Activated naive CD8-positive, alpha-beta T cell treated with anti-CD3 and anti-CD28 coated beads, Interleukin-2, amount 50 U/mL, for 24 hours (primary cell): ENCODE measurements at regions not wholly inside any gene's neighbourhood (a gene's known extent, or its start where the extent isn't known, plus 50 kb on each side); places are given as distances from the start of the nearest gene placed in this dataset.

ENCODE experiments used
- ATAC-seq: fragments of 150-1000 bp; cut with Tn5 transposase; one replicate; pipeline ENCODE4 v1.10.0; 2021
- DNase-seq: peaks from one replicate; pipeline ENCODE4 v3.0.0; 2021
- H3K27ac Mint-ChIP-seq: one replicate; pipeline ENCODE4 v1.8.0; 2021; ENCODE audit warnings: mild to moderate bottlenecking, mixed read lengths
- H3K27me3 Mint-ChIP-seq: one replicate; pipeline ENCODE4 v1.8.0; 2021; ENCODE audit warnings: mixed read lengths
- H3K36me3 Mint-ChIP-seq: one replicate; pipeline ENCODE4 v1.8.0; 2021; ENCODE audit warnings: low read depth, mixed read lengths
- H3K4me1 Mint-ChIP-seq: one replicate; pipeline ENCODE4 v1.8.0; 2021; ENCODE audit warnings: mixed read lengths
- H3K4me3 Mint-ChIP-seq: one replicate; pipeline ENCODE4 v1.8.0; 2021; ENCODE audit warnings: mild to moderate bottlenecking, moderate library complexity, mixed read lengths
- H3K9me3 Mint-ChIP-seq: one replicate; pipeline ENCODE4 v1.8.0; 2021; ENCODE audit warnings: mixed read lengths

- H3K36me3 Mint-ChIP-seq: no peaks in the 10 kb centered on the region
- H3K27ac Mint-ChIP-seq: no peak overlapping the region
- peaks cover 4% of the 10 kb centered on the region for H3K9me3 Mint-ChIP-seq
- DNase-seq (no peak), ATAC-seq (no peak)
- no peaks in the 10 kb centered on the region for H3K27me3 Mint-ChIP-seq
- H3K4me3 Mint-ChIP-seq: no peak overlapping the region
- H3K4me1 Mint-ChIP-seq: peaks cover 2% of the 10 kb centered on the region
Observed at GRCh38 chr19:28289295-28290063, 923.5 kb downstream of the UQCRFS1 start.

GRCh38 chr19:28288572-28289264 is 924.2 kb downstream of the UQCRFS1 start:
- H3K27ac Mint-ChIP-seq: no peak overlapping the region
- H3K4me1 Mint-ChIP-seq: peaks cover 2% of the 10 kb centered on the region
- peaks cover 4% of the 10 kb centered on the region for H3K9me3 Mint-ChIP-seq
- H3K4me3 Mint-ChIP-seq: no peak overlapping the region
- no peak for DNase-seq
- H3K36me3 Mint-ChIP-seq: no peaks in the 10 kb centered on the region
- ATAC-seq: no peak
- H3K27me3 Mint-ChIP-seq: no peaks in the 10 kb centered on the region

GRCh38 chr19:28285917-28286316 is 927.0 kb downstream of the UQCRFS1 start:
- Mint-ChIP-seq H3K4me1 (peaks cover 2% of the 10 kb centered on the region), H3K27me3 (peaks cover 7% of the 10 kb centered on the region), H3K4me3 (no peak overlapping the region), H3K9me3 (peaks cover 4% of the 10 kb centered on the region), H3K36me3 (no peaks in the 10 kb centered on the region), H3K27ac (no peak overlapping the region)
- ATAC-seq: no peak
- no peak for DNase-seq

- H3K27ac Mint-ChIP-seq: no peak overlapping the region
- peaks cover 2% of the 10 kb centered on the region for H3K4me1 Mint-ChIP-seq
- H3K9me3 Mint-ChIP-seq: peaks cover 4% of the 10 kb centered on the region
- no peak for ATAC-seq
- H3K27me3 Mint-ChIP-seq: peaks cover 7% of the 10 kb centered on the region
- no peak overlapping the region for H3K4me3 Mint-ChIP-seq
- no peak for DNase-seq
- H3K36me3 Mint-ChIP-seq: no peaks in the 10 kb centered on the region
Observed at GRCh38 chr19:28285078-28285477, 927.9 kb downstream of the UQCRFS1 start.

GRCh38 chr19:28284389-28284788 is 928.6 kb downstream of the UQCRFS1 start:
- peaks cover 2% of the 10 kb centered on the region for H3K4me1 Mint-ChIP-seq
- H3K36me3 Mint-ChIP-seq: no peaks in the 10 kb centered on the region
- H3K27ac Mint-ChIP-seq: no peak overlapping the region
- DNase-seq (no peak), ATAC-seq (no peak)
- peaks cover 6% of the 10 kb centered on the region for H3K9me3 Mint-ChIP-seq
- no peak overlapping the region for H3K4me3 Mint-ChIP-seq
- H3K27me3 Mint-ChIP-seq: peaks cover 7% of the 10 kb centered on the region

- ATAC-seq (no peak), DNase-seq (no peak)
- Mint-ChIP-seq H3K4me3 (no peak overlapping the region), H3K9me3 (peaks cover 9% of the 10 kb centered on the region), H3K27me3 (peaks cover 7% of the 10 kb centered on the region), H3K4me1 (peaks cover 2% of the 10 kb centered on the region), H3K27ac (no peak overlapping the region), H3K36me3 (no peaks in the 10 kb centered on the region)
Observed at GRCh38 chr19:28283592-28283991, 929.4 kb downstream of the UQCRFS1 start.

- no peak for DNase-seq
- Mint-ChIP-seq H3K36me3 (no peaks in the 10 kb centered on the region), H3K27me3 (peaks cover 7% of the 10 kb centered on the region), H3K4me1 (no peaks in the 10 kb centered on the region), H3K27ac (no peak overlapping the region), H3K4me3 (no peak overlapping the region), H3K9me3 (peaks cover 9% of the 10 kb centered on the region)
- ATAC-seq: no peak
Observed at GRCh38 chr19:28281676-28282075, 931.3 kb downstream of the UQCRFS1 start.

- Mint-ChIP-seq H3K36me3 (no peaks in the 10 kb centered on the region), H3K9me3 (peaks cover 13% of the 10 kb centered on the region), H3K27me3 (peaks cover 5% of the 10 kb centered on the region), H3K27ac (no peak overlapping the region), H3K4me3 (no peak overlapping the region), H3K4me1 (no peaks in the 10 kb centered on the region)
- DNase-seq (no peak), ATAC-seq (no peak)
Observed at GRCh38 chr19:28264556-28264955, 948.4 kb downstream of the UQCRFS1 start.

- no peak for DNase-seq
- no peak overlapping the region for H3K4me3 Mint-ChIP-seq
- no peaks in the 10 kb centered on the region for H3K4me1 Mint-ChIP-seq
- H3K9me3 Mint-ChIP-seq: peaks cover 12% of the 10 kb centered on the region
- no peaks in the 10 kb centered on the region for H3K27me3 Mint-ChIP-seq
- ATAC-seq: no peak
- H3K27ac Mint-ChIP-seq: no peak overlapping the region
- no peaks in the 10 kb centered on the region for H3K36me3 Mint-ChIP-seq
Observed at GRCh38 chr19:28258829-28259228, 954.1 kb downstream of the UQCRFS1 start.

GRCh38 chr19:28257396-28257795 is 955.6 kb downstream of the UQCRFS1 start:
- no peak overlapping the region for H3K27ac Mint-ChIP-seq
- H3K4me1 Mint-ChIP-seq: no peaks in the 10 kb centered on the region
- H3K36me3 Mint-ChIP-seq: no peaks in the 10 kb centered on the region
- DNase-seq (no peak), ATAC-seq (no peak)
- H3K27me3 Mint-ChIP-seq: no peaks in the 10 kb centered on the region
- no peak overlapping the region for H3K4me3 Mint-ChIP-seq
- H3K9me3 Mint-ChIP-seq: peaks cover 3% of the 10 kb centered on the region

GRCh38 chr19:28247243-28247642 is 965.7 kb downstream of the UQCRFS1 start:
- no peak overlapping the region for H3K27ac Mint-ChIP-seq
- H3K27me3 Mint-ChIP-seq: no peaks in the 10 kb centered on the region

GRCh38 chr19:28245937-28246336 is 967.0 kb downstream of the UQCRFS1 start:
- ATAC-seq (no peak), DNase-seq (no peak)
- H3K36me3 Mint-ChIP-seq: no peaks in the 10 kb centered on the region
- H3K4me1 Mint-ChIP-seq: no peaks in the 10 kb centered on the region
- H3K4me3 Mint-ChIP-seq: no peak overlapping the region
- H3K9me3 Mint-ChIP-seq: no peaks in the 10 kb centered on the region
- H3K27ac Mint-ChIP-seq: no peak overlapping the region
- no peaks in the 10 kb centered on the region for H3K27me3 Mint-ChIP-seq

More at GRCh38 chr19:28247243-28247642, 965.7 kb downstream of the UQCRFS1 start:
- no peaks in the 10 kb centered on the region for H3K4me1 Mint-ChIP-seq
- no peak for ATAC-seq
- no peak for DNase-seq
- no peaks in the 10 kb centered on the region for H3K9me3 Mint-ChIP-seq
- H3K36me3 Mint-ChIP-seq: no peaks in the 10 kb centered on the region
- no peak overlapping the region for H3K4me3 Mint-ChIP-seq

GRCh38 chr19:28244966-28245365 is 968.0 kb downstream of the UQCRFS1 start:
- H3K27ac Mint-ChIP-seq: no peak overlapping the region
- no peaks in the 10 kb centered on the region for H3K9me3 Mint-ChIP-seq
- no peaks in the 10 kb centered on the region for H3K4me1 Mint-ChIP-seq
- H3K4me3 Mint-ChIP-seq: no peak overlapping the region
- DNase-seq (no peak), ATAC-seq (no peak)
- no peaks in the 10 kb centered on the region for H3K27me3 Mint-ChIP-seq
- no peaks in the 10 kb centered on the region for H3K36me3 Mint-ChIP-seq

- H3K27ac Mint-ChIP-seq: no peak overlapping the region
- peak; percentile 18 for DNase-seq
- ATAC-seq: no peak
- no peak overlapping the region for H3K4me3 Mint-ChIP-seq
- H3K36me3 Mint-ChIP-seq: no peaks in the 10 kb centered on the region
- H3K9me3 Mint-ChIP-seq: no peaks in the 10 kb centered on the region
- H3K4me1 Mint-ChIP-seq: no peaks in the 10 kb centered on the region
- no peaks in the 10 kb centered on the region for H3K27me3 Mint-ChIP-seq
Observed at GRCh38 chr19:28242317-28242927, 970.5 kb downstream of the UQCRFS1 start.

GRCh38 chr19:28239270-28239669 is 973.7 kb downstream of the UQCRFS1 start:
- Mint-ChIP-seq H3K4me3 (no peak overlapping the region), H3K36me3 (no peaks in the 10 kb centered on the region), H3K27me3 (no peaks in the 10 kb centered on the region), H3K27ac (no peak overlapping the region), H3K4me1 (no peaks in the 10 kb centered on the region), H3K9me3 (no peaks in the 10 kb centered on the region)
- no peak for ATAC-seq
- DNase-seq: peak; percentile 4
